MM.1S (cell line): ENCODE measurements at regions not wholly inside any gene's neighbourhood (a gene's known extent, or its start where the extent isn't known, plus 50 kb on each side); places are given as distances from the start of the nearest gene placed in this dataset.

ENCODE experiments used
- DNase-seq: peaks from one replicate; pipeline ENCODE4 v3.0.0-alpha.2; 2015
- H2AFZ ChIP-seq: fragments of 300-600 bp; sonication (generic); 2 replicates; pipeline ENCODE4 v1.6.0; 2016; ENCODE audit warnings: antibody characterized with exemption, low read length
- H3F3A ChIP-seq: fragments of 300-600 bp; sonication (generic); 2 replicates; pipeline ENCODE4 v1.6.1; 2016; ENCODE audit warnings: mild to moderate bottlenecking, antibody characterized with exemption, low read length, moderate library complexity, mixed read lengths; ENCODE audit not compliant: insufficient read depth
- H3K27ac ChIP-seq: fragments of 300-600 bp; sonication (generic); 2 replicates; pipeline ENCODE4 v1.5.1; 2016; ENCODE audit warnings: mild to moderate bottlenecking, low read length
- H3K27me3 ChIP-seq: fragments of 300-600 bp; sonication (generic); replicated peaks from 2 replicates; pipeline ENCODE4 v1.6.0; 2016; ENCODE audit warnings: low read length; ENCODE audit not compliant: insufficient read depth
- H3K36me3 ChIP-seq: fragments of 300-600 bp; sonication (generic); replicated peaks from 2 replicates; pipeline ENCODE4 v1.6.1; 2016; ENCODE audit warnings: mild to moderate bottlenecking, low read length, mixed read lengths; ENCODE audit not compliant: insufficient read depth
- H3K4me1 ChIP-seq: fragments of 300-600 bp; sonication (generic); 2 replicates; pipeline ENCODE4 v1.6.1; 2016; ENCODE audit warnings: low read length, mixed read lengths
- H3K4me2 ChIP-seq: fragments of 300-600 bp; sonication (generic); 2 replicates; pipeline ENCODE4 v1.6.0; 2016; ENCODE audit warnings: low read depth, low read length
- H3K4me3 ChIP-seq: fragments of 300-600 bp; sonication (generic); 2 replicates; pipeline ENCODE4 v1.5.1; 2016; ENCODE audit warnings: low read length, mixed read lengths
- H3K79me2 ChIP-seq: fragments of 300-600 bp; sonication (generic); 2 replicates; pipeline ENCODE4 v1.6.1; 2016; ENCODE audit warnings: mixed run types, low read length, mixed read lengths
- H3K9ac ChIP-seq: fragments of 300-600 bp; sonication (generic); 2 replicates; pipeline ENCODE4 v1.6.1; 2016; ENCODE audit warnings: low read length, mixed read lengths
- H3K9me2 ChIP-seq: fragments of 300-600 bp; sonication (generic); replicated peaks from 2 replicates; pipeline ENCODE4 v1.6.1; 2016; ENCODE audit warnings: mild to moderate bottlenecking, low read length, mixed read lengths; ENCODE audit not compliant: insufficient read depth
- H3K9me3 ChIP-seq: fragments of 300-600 bp; sonication (generic); replicated peaks from 2 replicates; pipeline ENCODE4 v1.6.1; 2016; ENCODE audit warnings: mild to moderate bottlenecking, low read length, mixed read lengths; ENCODE audit not compliant: insufficient read depth
- H4K20me1 ChIP-seq: fragments of 300-600 bp; sonication (generic); 2 replicates; pipeline ENCODE4 v1.6.1; 2016; ENCODE audit warnings: mild to moderate bottlenecking, low read length, moderate library complexity, mixed read lengths; ENCODE audit not compliant: insufficient read depth
- CTCF ChIP-seq: fragments of 300-600 bp; sonication (generic); IDR thresholded peaks from 2 replicates; pipeline ENCODE4 v1.5.1; 2016; ENCODE audit warnings: antibody characterized with exemption, low read length, mixed read lengths
- EZH2 ChIP-seq: fragments of 300-600 bp; sonication (generic); optimal IDR thresholded peaks from 2 replicates; pipeline ENCODE3; 2017; ENCODE audit warnings: low read depth, mild to moderate bottlenecking, antibody characterized with exemption, low read length, mixed read lengths
- EZH2phosphoT487 ChIP-seq: fragments of 300-600 bp; sonication (generic); IDR thresholded peaks from 2 replicates; pipeline ENCODE4 v1.6.1; 2018; ENCODE audit warnings: antibody characterized with exemption, low read length

- no peaks in the 10 kb centered on the region for H3K36me3 ChIP-seq
- no peak overlapping the region for H3K9ac ChIP-seq
- DNase-seq, result no peak
- no peaks in the 10 kb centered on the region for H3K4me1 ChIP-seq
- no peaks in the 10 kb centered on the region for H3K9me3 ChIP-seq
- no peaks in the 10 kb centered on the region for H3K27me3 ChIP-seq
- no peaks in the 10 kb centered on the region for H3K9me2 ChIP-seq
- no peaks in the 10 kb centered on the region for H3K79me2 ChIP-seq
- TF ChIP-seq EZH2phosphoT487, result no peak
- TF ChIP-seq CTCF, result no peak
- no peak for TF ChIP-seq EZH2
- H4K20me1 ChIP-seq, result no peaks in the 10 kb centered on the region
- H3K4me3 ChIP-seq, result no peak overlapping the region
- H3K4me2 ChIP-seq, result no peak overlapping the region
- H3K27ac ChIP-seq, result no peak overlapping the region
- no peak overlapping the region for H2AFZ ChIP-seq
- no peaks in the 10 kb centered on the region for H3F3A ChIP-seq
These were observed 464.8 kb upstream of the RGS6 start for GRCh38 chr14:71467361-71467811.

- no peaks in the 10 kb centered on the region for H4K20me1 ChIP-seq
- H3K36me3 ChIP-seq, result no peaks in the 10 kb centered on the region
- H3K79me2 ChIP-seq, result no peaks in the 10 kb centered on the region
- H3K4me1 ChIP-seq, result no peaks in the 10 kb centered on the region
- no peak for DNase-seq
- H3K27ac ChIP-seq, result no peak overlapping the region
- no peaks in the 10 kb centered on the region for H3K27me3 ChIP-seq
- H3F3A ChIP-seq, result no peaks in the 10 kb centered on the region
- no peak overlapping the region for H3K9ac ChIP-seq
- no peak for TF ChIP-seq EZH2phosphoT487
- no peak overlapping the region for H3K4me2 ChIP-seq
- no peak overlapping the region for H2AFZ ChIP-seq
- no peak overlapping the region for H3K4me3 ChIP-seq
- no peaks in the 10 kb centered on the region for H3K9me2 ChIP-seq
- H3K9me3 ChIP-seq, result no peaks in the 10 kb centered on the region
These were observed 463.5 kb upstream of the RGS6 start for GRCh38 chr14:71468701-71469100.

- H4K20me1 ChIP-seq, result no peaks in the 10 kb centered on the region
- TF ChIP-seq CTCF (no peak), EZH2phosphoT487 (no peak), EZH2 (no peak)
- H3K9ac ChIP-seq, result no peak overlapping the region
- no peak for DNase-seq
- no peaks in the 10 kb centered on the region for H3K9me3 ChIP-seq
- no peaks in the 10 kb centered on the region for H3K27me3 ChIP-seq
- no peaks in the 10 kb centered on the region for H3K36me3 ChIP-seq
- H3K79me2 ChIP-seq, result no peaks in the 10 kb centered on the region
- no peaks in the 10 kb centered on the region for H3K9me2 ChIP-seq
- no peak overlapping the region for H3K27ac ChIP-seq
- no peaks in the 10 kb centered on the region for H3F3A ChIP-seq
- H3K4me3 ChIP-seq, result no peak overlapping the region
- no peak overlapping the region for H2AFZ ChIP-seq
- H3K4me2 ChIP-seq, result no peak overlapping the region
- H3K4me1 ChIP-seq, result no peaks in the 10 kb centered on the region
These were observed 462.4 kb upstream of the RGS6 start for GRCh38 chr14:71469643-71470335.

- no peaks in the 10 kb centered on the region for H3F3A ChIP-seq
- TF ChIP-seq CTCF, result no peak
- no peak for TF ChIP-seq EZH2
- no peak for TF ChIP-seq EZH2phosphoT487
- no peak overlapping the region for H2AFZ ChIP-seq
- H3K9me2 ChIP-seq, result no peaks in the 10 kb centered on the region
- H3K4me1 ChIP-seq, result no peaks in the 10 kb centered on the region
- H3K9me3 ChIP-seq, result no peaks in the 10 kb centered on the region
- H3K4me2 ChIP-seq, result no peak overlapping the region
- no peak overlapping the region for H3K9ac ChIP-seq
- H3K27me3 ChIP-seq, result no peaks in the 10 kb centered on the region
- no peaks in the 10 kb centered on the region for H3K79me2 ChIP-seq
- H3K4me3 ChIP-seq, result no peak overlapping the region
- H3K27ac ChIP-seq, result no peak overlapping the region
- no peak for DNase-seq
- H3K36me3 ChIP-seq, result no peaks in the 10 kb centered on the region
- no peaks in the 10 kb centered on the region for H4K20me1 ChIP-seq
These were observed 460.4 kb upstream of the RGS6 start for GRCh38 chr14:71471634-71472355.
